CD1c-positive myeloid dendritic cell (primary cell): ENCODE measurements at regions not wholly inside any gene's neighbourhood (a gene's known extent, or its start where the extent isn't known, plus 50 kb on each side); places are given as distances from the start of the nearest gene placed in this dataset.
"Not testable (repeated sequence)": the region's sequence is repeated elsewhere in the genome, so short reads cannot be mapped to it uniquely, and the experiment has no call there.

Experiments
- DNase-seq: peaks from one replicate; pipeline ENCODE4 v3.0.0-alpha.2; 2016; ENCODE audit errors: extremely low spot score

GRCh38 chr15:60134609-60135008 is 130.5 kb downstream of the FOXB1 start:
- DNase-seq, result no peak

GRCh38 chr15:60135961-60136360 is 131.8 kb downstream of the FOXB1 start:
- no peak for DNase-seq

GRCh38 chr15:60137711-60138396 is 133.7 kb downstream of the FOXB1 start:
- DNase-seq, result no peak

GRCh38 chr15:60138397-60138968 is 134.4 kb downstream of the FOXB1 start:
- DNase-seq, result no peak

GRCh38 chr15:60152386-60152785 is 148.3 kb downstream of the FOXB1 start:
- DNase-seq, result no peak

GRCh38 chr15:60154764-60155325 is 150.7 kb downstream of the FOXB1 start:
- no peak for DNase-seq

- no peak for DNase-seq
These were observed 151.6 kb downstream of the FOXB1 start for GRCh38 chr15:60155661-60156060.

GRCh38 chr15:60160909-60161308 is 156.8 kb downstream of the FOXB1 start:
- DNase-seq, result no peak

GRCh38 chr15:60161704-60162103 is 157.6 kb downstream of the FOXB1 start:
- no peak for DNase-seq

- DNase-seq, result no peak
These were observed 158.3 kb downstream of the FOXB1 start for GRCh38 chr15:60162251-60162967.

- DNase-seq, result no peak
These were observed 158.9 kb downstream of the FOXB1 start for GRCh38 chr15:60162968-60163355.

GRCh38 chr15:60165111-60165510 is 161.0 kb downstream of the FOXB1 start:
- DNase-seq, result no peak

- DNase-seq, result no peak
These were observed 168.0 kb downstream of the FOXB1 start for GRCh38 chr15:60172143-60172542.

GRCh38 chr15:60179786-60180391 is 175.8 kb downstream of the FOXB1 start:
- DNase-seq, result peak; percentile 58

GRCh38 chr15:60181957-60182356 is 177.8 kb downstream of the FOXB1 start:
- not testable (repeated sequence) for DNase-seq

- DNase-seq, result no peak
These were observed 179.3 kb downstream of the FOXB1 start for GRCh38 chr15:60183366-60183765.

GRCh38 chr15:60184579-60184978 is 180.5 kb downstream of the FOXB1 start:
- no peak for DNase-seq

- no peak for DNase-seq
These were observed 186.9 kb downstream of the FOXB1 start for GRCh38 chr15:60191016-60191415.

GRCh38 chr15:60191821-60192220 is 187.7 kb downstream of the FOXB1 start:
- no peak for DNase-seq

GRCh38 chr15:60195611-60196010 is 191.5 kb downstream of the FOXB1 start:
- no peak for DNase-seq

GRCh38 chr15:60204131-60204885 is 193.5 kb downstream of the ANXA2 start:
- DNase-seq, result no peak

GRCh38 chr15:60208709-60209108 is 189.1 kb downstream of the ANXA2 start:
- no peak for DNase-seq
